GM19240 (cell line): ENCODE measurements at regions not wholly inside any gene's neighbourhood (a gene's known extent, or its start where the extent isn't known, plus 50 kb on each side); places are given as distances from the start of the nearest gene placed in this dataset.
"Not testable (repeated sequence)": the region's sequence is repeated elsewhere in the genome, so short reads cannot be mapped to it uniquely, and the experiment has no call there.

Experiments used
- DNase-seq: peaks from one replicate; pipeline ENCODE4 v3.0.0; 2011; ENCODE audit warnings: low spot score; ENCODE audit not compliant: insufficient read length

DNA sequence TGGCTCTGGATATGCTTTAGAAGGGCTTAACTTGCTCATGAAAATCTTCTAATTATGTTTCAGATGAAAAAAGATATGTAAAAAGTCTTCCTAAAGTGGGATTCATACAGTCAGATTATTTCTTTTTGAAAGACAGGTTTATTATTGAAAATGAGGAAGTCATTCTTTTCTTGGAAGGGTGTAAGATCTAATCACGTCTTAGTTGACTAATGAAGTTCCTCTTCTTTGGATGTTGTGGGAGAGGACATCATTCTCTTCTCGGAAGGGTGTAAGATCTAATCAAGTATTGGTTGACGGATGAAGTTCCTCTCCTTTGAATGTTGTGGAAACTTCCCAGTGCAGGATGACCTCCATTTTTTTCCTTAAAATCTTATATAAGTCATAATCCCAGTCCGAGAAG, 74.9 kb downstream of the ALG10 start:
- DNase-seq: no peak

DNA sequence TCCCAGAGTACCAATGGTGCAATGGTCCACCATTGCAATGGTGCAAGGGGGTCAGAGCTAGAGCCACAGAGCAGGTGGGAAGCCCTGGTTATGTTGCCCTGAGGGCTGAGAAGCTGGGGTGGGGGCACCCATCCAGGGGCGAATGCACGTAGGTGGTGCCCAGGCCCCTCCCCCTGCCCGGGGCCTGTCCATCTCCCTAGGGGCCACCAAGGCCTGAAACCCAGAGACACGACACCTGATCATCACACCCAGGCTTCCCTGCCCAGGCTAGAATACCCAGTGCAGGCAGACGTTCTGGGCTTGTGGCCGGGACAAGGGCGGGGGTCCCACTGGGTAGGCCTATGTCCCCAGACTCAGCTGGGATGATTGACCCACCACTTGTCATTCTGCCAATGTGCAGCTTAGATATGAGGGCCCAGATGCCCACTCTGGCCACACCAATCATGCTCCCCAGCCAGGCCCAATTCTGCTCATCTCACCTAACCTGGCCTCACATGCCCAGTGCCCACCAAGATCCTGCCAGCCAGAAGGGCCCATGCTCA, 83.2 kb downstream of the ALG10 start:
- DNase-seq: no peak

DNA sequence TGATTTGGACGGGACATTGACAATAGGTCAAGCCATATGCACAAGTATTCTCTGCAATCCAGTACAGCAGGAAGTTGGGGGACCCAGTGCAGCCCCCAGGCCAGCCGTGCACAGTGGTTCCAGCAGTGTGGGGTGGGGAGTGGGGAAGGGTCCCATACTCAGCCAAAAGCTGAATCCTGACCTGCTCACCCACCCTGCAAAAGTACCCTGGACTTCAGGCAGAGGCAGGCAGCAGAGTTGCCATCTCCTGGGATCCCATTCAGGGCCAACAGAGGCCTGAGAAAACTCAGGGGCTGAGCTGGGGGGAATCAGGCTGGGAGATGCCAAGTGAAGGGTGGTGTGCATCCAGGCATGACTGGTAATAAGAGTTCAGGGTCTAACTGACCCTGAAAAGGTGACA, 83.9 kb downstream of the ALG10 start:
- DNase-seq: no peak

DNA sequence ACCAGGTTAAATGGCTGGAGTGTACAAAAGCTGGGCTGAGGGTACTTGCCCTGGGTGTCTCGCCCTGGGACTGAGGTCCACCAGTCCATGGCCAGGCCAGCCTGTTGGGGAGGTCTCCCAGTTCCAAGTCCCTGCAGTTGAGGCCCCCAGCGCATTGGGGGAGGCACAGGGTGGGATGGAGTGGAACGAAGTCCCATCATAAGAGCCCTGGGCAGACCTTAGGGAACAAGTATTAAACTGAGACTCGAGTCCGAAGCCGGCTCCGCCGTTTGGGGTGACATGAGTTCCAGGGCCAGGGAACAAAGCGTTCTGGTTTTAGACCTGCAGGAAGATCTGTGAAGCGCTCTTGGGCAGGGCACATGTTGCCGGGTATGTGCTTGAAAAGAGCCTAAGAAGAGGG, 84.7 kb downstream of the ALG10 start:
- DNase-seq: no peak

DNA sequence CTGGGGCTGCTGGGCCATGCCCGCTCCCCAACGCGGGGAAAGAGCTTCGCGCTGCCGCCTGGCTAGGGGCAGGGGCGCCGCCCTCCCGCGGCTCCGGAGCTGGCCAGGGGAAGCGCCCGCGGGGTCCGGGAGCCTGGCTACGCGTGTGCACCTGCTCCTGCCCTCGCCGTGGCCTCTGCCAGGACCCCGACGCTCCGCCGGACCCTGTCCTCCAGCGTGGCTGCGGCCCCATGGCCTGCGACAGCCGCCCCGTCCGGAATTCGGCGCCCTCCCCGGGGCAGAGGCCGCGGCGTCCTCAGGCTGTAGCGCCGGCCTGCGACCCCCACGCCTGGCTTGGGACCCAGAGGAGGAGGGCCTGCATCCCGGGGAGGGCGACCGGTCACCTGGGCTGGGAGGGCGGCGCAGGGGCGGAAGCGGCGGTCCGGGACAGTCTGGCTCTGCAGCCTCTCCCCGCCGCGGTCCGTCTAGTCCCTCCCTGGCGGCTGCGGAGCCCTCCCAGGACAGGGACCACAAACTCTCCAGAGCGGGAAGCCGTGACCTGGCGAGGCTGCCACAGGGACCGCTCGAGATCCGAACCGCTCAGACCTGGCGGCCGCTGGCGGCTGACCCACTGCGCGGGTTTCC, 85.6 kb downstream of the ALG10 start:
- DNase-seq: no peak

DNA sequence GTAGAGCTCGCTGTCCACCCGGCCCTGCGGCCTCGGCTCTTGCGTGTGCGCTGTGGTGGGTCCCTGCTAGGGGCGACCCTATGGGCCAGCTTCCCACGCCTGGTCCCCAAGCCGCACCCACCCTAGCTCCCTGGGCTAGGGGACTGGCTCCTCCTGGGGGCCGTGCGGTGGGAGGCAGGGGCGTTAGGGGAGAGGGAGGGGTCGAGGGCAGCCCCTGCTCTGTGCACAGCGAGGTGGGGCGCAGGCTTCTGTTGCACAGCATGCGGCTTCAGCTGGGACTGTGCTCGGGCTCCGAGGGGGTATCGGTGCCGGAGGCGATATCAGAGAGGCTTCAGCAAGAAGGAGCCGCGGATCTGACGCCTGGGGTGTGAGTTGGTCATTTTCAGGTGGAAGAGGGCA, 86.1 kb downstream of the ALG10 start:
- DNase-seq: no peak

DNA sequence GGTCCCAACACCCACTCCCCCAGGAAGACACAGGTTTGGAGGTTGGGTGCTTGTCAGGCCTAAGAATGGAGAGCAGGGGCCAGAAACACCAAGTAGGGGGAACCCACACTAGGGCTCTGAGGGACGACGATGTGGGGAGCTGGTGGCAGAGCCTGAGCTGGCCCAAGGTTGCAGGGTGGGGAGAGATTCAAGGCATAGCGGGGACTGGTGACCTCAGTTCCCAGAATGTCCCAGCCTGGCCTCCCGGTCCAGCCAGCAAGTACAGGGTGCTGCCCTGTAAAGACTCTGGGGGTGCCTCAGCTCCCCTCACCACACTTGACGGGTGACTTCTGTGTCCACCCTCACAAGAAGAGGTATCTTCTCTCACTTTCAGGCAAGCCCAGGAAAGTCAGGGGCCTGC, 86.7 kb downstream of the ALG10 start:
- no peak for DNase-seq

DNA sequence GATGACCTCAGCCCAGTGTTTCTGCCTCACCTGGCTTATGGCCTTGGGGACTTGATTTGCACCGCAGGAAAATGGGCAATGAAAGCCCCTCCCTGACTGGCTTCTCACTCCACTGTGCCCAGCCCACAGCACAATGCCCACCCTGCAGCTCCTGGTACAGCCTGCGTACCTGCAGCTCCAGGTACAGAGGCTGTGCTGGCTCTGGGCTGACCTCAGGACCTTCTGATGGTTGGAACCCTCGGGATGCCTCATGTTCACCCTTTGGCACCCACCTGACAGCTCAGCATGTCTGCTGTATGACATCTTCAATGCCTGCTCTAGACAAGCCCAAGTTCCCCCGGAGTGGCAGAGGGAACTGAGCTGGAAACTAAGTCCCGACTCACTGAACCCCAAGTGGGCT, 87.1 kb downstream of the ALG10 start:
- no peak for DNase-seq

DNA sequence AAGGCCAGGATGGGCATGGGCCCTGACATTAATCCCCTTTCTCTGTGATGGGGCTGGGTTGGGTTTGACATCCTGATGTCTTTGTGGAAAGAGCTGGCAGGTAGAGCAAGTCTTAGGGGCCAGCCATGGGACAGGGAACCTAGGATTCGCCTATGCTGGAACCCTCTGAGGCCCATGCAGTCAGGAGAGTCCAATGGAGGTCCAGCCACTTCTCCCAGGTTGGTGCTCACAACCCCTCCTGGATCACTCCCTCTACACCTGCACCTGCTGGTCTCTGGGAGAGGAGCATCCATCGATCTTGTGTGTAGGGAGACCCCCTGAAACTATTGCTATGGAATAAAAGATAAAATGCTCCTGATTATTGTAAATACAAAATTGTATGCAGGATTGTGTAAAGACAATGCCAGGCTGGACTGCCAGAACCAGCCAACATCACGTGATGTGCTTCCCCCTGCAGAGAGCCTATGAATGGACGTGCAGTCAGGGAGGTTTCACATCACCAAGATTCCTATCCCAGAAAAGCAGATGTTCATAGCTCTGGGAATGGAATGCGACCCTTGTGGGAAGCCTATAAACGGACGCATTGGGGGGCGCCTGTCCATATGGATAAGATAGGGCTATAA, 87.7 kb downstream of the ALG10 start:
- not testable (repeated sequence) for DNase-seq

DNA sequence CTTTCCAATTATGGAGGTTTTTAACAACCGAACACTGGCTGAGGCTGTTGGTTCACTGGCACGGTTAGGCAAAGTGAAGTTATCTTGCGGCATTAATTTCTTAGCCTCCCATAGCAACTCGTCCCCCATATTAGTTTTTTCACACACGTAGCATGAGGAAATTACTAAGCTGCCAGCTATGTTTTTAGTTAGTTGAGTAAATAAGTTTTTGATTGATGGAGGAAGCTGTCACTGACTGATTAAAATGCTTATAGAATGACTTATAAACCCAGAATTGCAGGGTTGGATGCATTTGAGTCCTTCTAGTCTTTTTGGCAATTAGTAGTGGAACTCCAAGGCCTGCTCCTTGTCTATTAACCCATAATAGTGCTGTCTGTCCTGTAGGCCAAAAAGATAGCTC, 97.1 kb downstream of the ALG10 start:
- DNase-seq: no peak

DNA sequence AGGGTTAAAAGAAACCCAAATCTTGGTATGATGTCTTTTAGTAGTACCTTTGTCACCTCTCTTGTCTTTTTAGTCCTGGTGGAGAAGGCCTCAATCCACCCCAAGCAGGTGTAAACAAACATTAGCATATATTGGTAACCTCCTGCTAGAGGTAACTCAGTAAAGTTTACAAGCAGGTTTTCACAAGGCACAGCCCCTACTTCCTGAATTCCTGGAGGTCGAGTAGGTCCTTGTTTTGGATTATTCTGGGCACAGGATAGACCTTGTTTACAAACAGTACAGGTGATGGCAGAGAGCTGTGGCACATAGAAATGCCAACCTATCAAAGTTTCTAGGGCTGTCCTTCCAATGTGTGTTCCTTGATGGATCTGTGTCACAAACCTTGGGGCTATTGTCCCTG, 99.1 kb downstream of the ALG10 start:
- no peak for DNase-seq

DNA sequence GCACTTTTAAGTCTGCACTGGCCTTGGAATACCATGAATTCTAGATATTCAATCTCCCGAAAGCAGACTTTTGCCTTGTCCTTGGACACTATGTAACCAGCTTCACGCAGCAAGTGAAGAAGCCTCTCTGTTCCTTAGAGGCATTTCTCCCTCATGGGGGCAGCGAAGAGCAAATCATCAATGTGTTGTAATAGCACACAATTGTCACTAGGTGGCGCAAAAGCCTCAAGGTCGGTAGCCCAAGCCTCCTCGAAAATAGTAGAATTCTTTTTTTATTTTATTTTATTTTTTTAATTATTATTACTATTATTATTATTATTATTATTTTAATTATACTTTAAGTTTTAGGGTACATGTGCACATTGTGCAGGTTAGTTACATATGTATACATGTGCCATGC, 100.8 kb downstream of the ALG10 start:
- DNase-seq: peak; percentile 22

DNA sequence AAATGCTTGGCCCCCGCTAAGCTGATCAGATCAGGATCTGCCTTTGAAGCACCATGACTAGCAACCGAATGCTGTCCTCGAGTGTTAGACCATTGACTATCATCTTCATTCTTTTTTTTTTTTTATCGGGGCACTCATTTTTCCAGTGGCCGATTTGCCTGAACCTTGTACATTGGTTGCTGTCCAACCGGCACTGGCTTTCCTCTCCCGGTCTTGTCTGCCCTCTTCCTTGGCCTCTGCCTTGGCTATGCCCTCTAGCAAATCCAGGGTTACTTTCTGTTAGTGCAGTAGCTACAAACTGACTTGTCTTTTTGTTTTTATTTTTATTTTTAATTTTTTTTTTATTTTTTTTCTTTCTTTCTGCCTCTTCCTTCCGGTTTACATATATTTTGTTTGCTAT, 102.3 kb downstream of the ALG10 start:
- DNase-seq: no peak

DNA sequence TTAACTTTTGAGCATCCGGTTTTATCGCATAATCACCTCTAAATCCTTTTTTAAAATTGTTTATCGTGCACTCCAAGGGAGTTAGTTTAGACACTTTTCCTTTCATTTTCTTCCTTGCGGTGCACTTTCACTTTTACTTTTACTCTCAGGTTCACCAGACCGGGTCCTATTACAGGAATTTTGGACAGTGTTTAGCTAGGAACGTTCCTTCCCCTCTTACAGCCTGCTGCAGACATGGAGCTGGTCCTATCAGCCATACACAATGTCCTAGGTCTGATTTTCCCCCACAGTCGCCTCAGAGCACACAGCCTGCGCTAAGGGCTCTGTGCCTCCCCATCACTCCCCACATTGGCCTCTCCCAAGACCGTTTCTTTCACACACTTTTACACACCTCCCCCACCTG, 103.9 kb downstream of the ALG10 start:
- DNase-seq: no peak

DNA sequence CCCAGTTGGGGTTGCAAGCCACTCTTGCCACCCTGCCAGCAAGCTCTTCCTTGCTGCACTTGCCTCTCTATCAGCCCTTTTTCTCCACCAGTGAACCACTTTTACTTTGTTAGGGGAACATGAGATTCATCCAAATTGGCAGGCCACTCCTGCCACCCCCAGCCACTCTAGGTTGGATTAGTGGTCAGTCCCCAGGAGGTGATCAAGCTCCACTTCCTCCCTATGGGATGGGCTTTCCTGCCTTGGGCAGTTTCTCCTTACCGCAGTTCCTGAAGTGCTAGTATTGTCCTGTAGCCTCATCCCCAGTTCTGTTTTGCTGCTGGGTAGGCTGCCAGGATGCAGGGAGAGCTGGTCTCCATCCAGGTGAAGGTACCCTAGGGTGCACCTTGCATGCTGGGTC, 104.5 kb downstream of the ALG10 start:
- no peak for DNase-seq

DNA sequence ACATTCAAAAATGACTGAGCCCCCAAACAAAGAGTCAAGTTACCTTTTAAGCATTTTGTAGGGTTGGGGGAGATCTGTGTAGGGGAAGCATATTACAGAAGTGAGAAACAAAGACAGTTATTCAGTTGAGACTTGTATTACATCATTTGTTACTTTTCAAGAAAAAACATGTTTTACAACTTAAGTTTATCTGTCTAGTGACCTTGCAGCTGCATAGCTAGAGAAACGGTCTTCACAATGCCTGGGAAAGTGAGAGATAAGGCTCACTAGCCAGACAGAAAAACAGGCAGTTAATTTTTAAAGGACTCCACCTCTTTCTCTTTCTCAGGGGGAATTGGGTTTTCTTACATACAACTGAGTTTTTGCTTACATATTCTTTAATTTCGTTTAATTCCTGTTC, 105.1 kb downstream of the ALG10 start:
- not testable (repeated sequence) for DNase-seq

DNA sequence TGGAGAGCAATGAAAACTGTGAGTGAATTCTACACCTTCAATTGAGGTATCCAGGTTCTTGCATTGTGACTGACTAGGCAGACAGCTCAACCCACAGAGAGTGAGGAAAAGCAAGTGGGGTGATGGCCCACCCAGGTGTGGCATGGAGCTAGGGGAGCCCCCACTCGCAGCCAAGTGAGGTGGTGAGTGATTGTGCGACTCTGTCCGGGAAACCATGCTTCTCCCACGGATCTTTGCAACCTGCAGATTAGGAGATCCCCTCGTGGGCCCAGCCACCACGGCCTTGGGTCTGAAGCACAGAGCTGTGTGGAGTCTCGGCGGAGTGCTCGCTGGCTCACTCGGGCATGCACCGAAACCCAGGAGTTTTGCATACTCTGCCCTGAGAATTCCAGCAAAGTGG, 120.1 kb downstream of the ALG10 start:
- no peak for DNase-seq

DNA sequence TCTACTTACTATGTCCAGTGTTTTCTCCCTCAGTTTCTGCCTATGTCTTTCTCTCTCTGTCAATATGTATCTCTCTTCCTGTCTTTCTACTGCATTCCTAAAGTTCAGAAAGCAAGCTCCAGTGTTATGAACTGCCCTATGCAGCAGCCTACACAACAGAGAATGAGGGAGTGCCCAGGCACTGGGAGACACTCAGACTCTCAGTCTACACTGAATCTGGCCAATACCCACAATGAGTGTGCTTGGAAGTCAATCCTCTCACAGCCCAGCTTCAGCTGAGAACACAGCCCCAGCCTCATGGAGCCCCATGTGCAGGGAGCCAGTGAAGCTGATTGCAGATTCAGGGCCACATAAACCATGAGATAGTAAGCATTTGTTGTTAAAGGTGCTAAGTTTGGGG, 128.7 kb downstream of the ALG10 start:
- DNase-seq: no peak

DNA sequence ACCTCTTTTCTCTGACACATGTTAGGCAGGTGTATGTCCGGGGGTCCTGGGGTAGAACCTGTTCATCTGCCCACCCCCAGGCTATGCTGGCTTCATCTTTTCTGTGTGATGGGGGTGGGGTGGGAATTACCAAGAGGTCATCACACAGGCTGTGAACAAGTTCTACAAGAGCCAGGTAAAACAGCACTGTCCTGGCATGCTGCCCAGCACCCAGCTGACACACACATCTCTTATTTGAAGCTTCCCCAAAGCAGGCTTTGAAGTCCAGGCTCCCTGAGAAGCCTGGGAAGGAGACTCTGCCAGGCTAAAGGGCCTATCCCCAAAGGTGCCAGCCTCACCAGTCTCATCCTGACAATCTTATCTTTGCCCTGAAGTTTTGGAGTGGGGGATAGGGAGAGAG, 141.1 kb downstream of the ALG10 start:
- no peak for DNase-seq

DNA sequence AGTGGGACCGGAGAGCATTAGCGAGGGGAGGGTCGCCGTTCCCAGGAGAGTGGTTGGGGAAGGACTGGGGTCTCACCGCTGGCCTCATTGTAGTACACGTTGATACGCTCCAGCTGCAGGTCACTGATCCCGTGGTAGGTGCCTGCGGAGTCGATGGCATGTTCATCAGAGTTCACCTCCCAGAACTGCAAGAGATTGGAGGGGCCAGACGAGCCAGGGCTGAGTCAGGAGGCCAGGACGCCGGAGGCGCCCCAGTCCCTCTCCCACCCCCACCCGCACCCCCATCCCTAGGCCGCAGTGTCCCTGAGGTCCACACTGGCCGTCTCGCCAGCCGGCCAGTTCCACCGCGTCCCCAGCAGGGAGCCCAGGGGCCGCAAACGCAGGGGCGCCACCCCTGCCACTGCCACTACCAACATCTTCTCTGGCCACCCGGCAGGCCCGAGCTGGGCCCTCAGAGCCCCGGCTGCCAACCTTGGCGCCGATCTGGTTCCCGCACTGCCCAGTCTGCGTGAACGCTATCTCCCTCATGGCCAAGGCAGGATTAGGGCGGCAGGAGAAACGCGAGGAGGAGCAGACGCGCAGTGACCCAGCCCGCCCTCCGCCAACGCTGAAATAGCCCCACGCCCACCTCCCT, 144.2 kb downstream of the ALG10 start:
- DNase-seq: no peak

DNA sequence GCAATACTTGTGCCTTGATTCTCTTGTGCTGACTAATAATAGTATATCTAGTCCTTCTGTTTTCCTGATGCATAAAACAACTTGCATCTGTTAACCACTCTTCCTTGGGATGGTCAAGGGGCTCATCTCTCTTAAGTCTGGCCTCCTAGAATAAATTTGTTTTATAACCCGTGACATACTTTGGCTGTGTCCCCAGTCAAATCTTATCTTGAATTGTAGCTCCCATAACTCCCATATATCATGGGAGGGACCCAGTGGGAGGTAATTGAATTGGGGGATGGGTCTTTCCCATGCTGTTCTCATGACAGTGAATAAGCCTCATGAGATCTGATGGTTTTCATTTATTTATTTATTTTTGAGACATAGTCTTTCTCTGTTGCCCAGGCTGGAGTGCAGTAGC, 146.2 kb downstream of the ALG10 start:
- not testable (repeated sequence) for DNase-seq

DNA sequence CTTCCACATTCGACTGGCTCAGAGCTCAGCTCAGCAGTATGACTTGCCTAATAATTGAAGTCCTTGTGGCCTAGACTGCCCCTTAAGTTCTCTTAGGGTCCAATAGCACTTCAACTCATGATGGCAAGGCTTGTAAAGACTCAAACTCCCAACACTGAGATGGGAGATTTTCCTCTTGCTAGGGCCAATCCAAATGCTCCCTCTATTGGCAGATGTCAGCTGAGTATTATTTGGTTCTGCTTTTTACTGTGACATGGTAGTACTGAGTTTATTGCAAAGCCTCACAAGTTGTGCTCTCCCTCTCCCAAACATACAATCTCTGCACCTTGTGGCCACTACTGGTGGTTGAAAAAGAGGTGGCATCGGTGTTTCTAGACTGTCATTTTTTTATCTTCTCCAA, 164.2 kb downstream of the ALG10 start:
- no peak for DNase-seq

DNA sequence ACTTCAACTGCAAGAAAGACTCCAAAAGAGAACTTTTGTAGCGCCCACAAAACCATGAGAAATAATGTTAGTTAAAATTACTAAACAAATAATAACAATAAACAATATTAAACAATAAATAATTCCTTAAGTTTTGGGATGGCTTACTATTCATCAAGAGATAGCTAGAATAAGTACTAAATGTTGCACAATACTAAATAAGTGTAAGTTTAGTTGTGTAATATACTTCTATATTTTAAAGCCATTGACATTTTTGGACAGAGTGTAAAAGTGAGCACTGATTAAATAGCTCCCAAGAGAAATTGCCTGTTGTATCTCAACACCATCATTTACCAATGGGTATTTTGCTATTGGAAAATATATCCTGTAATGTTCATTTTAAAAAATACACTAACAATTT, 166.7 kb downstream of the ALG10 start:
- DNase-seq: no peak
